AG04449 (cell line): ENCODE measurements at regions not wholly inside any gene's neighbourhood (a gene's known extent, or its start where the extent isn't known, plus 50 kb on each side); places are given as distances from the start of the nearest gene placed in this dataset.

Experiments
- CTCF ChIA-PET: fragments of 350-600 bp; formaldehyde crosslinking; extraction: SDS; loops from one replicate; lab custom pipeline; 2021; ENCODE audit warnings: antibody characterized with exemption; lab: Yijun Ruan, JAX
- POLR2A ChIA-PET: fragments of 400-600, 350-600 bp; formaldehyde crosslinking; extraction: SDS; loops from one replicate; lab custom pipeline; 2020; ENCODE audit warnings: antibody characterized with exemption, inconsistent platforms; lab: Yijun Ruan, JAX
- DNase-seq: peaks from one replicate; pipeline ENCODE4 v3.0.0-alpha.2; 2010; ENCODE audit warnings: low read depth, low spot score
- H3K4me3 ChIP-seq: 2 replicates; pipeline ENCODE4 v1.5.1; 2011; ENCODE audit warnings: low read depth, mild to moderate bottlenecking, control low read depth, low read length
- CTCF ChIP-seq: IDR thresholded peaks from one replicate; pipeline ENCODE4 v1.5.1; 2011; ENCODE audit warnings: mild to moderate bottlenecking, moderate library complexity, low read length, control low read depth, inconsistent platforms; ENCODE audit not compliant: insufficient read depth; ENCODE audit errors: missing control alignments

- H3K4me3 ChIP-seq = no peak overlapping the region
- ChIA-PET POLR2A (no interaction called here), CTCF (no interaction called here)
- no peak for DNase-seq
- no peak for TF ChIP-seq CTCF
These were observed 419.1 kb upstream of the BOD1L1 start for GRCh38 chr4:14046642-14047041.

GRCh38 chr4:14047840-14048239 lies 420.3 kb upstream of the BOD1L1 start:
- H3K4me3 ChIP-seq = no peak overlapping the region
- CTCF ChIA-PET = no interaction called here
- no peak for TF ChIP-seq CTCF
- POLR2A ChIA-PET = no interaction called here
- DNase-seq = no peak

GRCh38 chr4:14049946-14050345 lies 422.4 kb upstream of the BOD1L1 start:
- ChIA-PET CTCF (interaction anchor here (1.3 kb wide), 1 partner anchor 9 kb away, joined by 3 read pairs; no protein-coding TSS in a partner anchor), POLR2A (no interaction called here)
- DNase-seq = no peak
- TF ChIP-seq CTCF = no peak
- H3K4me3 ChIP-seq = no peak overlapping the region

- ChIA-PET CTCF (interaction anchor here (1.4 kb wide), 1 partner anchor 12 kb away, joined by 4 read pairs; no protein-coding TSS in a partner anchor), POLR2A (no interaction called here)
- no peak for TF ChIP-seq CTCF
- DNase-seq = no peak
- no peak overlapping the region for H3K4me3 ChIP-seq
These were observed 425.8 kb upstream of the BOD1L1 start for GRCh38 chr4:14053291-14053690.

GRCh38 chr4:14054391-14054790 lies 426.9 kb upstream of the BOD1L1 start:
- POLR2A ChIA-PET = no interaction called here
- CTCF ChIA-PET = no interaction called here
- no peak overlapping the region for H3K4me3 ChIP-seq
- no peak for DNase-seq
- TF ChIP-seq CTCF = no peak

GRCh38 chr4:14059006-14059405 lies 431.5 kb upstream of the BOD1L1 start:
- CTCF ChIA-PET = interaction anchor here (2.6 kb wide), 1 partner anchor 405 kb away, joined by 8 read pairs; no protein-coding TSS in a partner anchor
- peak; percentile 41 for DNase-seq
- POLR2A ChIA-PET = no interaction called here
- no peak overlapping the region for H3K4me3 ChIP-seq
- no peak for TF ChIP-seq CTCF
